B cell (primary cell): ENCODE measurements at regions not wholly inside any gene's neighbourhood (a gene's known extent, or its start where the extent isn't known, plus 50 kb on each side); places are given as distances from the start of the nearest gene placed in this dataset.

Experiments used
- ATAC-seq: fragments of 200-7000 bp; cut with Tn5 transposase; one replicate; pipeline ENCODE4 v1.10.0; 2021; ENCODE audit warnings: low read depth, mild to moderate bottlenecking, moderate number of reproducible peaks, moderate library complexity
- CTCF ChIA-PET: fragments of 350-600 bp; sonication (Branson Sonifier 250); formaldehyde crosslinking; loops from one replicate; lab custom pipeline; 2021; ENCODE audit warnings: antibody characterized with exemption, inconsistent platforms; lab: Charles Lee
- POLR2A ChIA-PET: fragments of 350-600 bp; sonication (Branson Sonifier 250); formaldehyde crosslinking; loops from one replicate; lab custom pipeline; 2021; ENCODE audit warnings: antibody characterized with exemption; lab: Charles Lee
- DNase-seq: peaks from one replicate; pipeline ENCODE4 v3.0.0; 2013
- H2AFZ ChIP-seq: 2 replicates; pipeline ENCODE4 v1.6.1; 2012; ENCODE audit warnings: mild to moderate bottlenecking, low read depth, low read length; ENCODE audit not compliant: insufficient read depth, poor library complexity, severe bottlenecking
- H3K27ac ChIP-seq, 2 donors: 1 replicate in 1 of 2; 2 replicates in 1 of 2; pipeline ENCODE4 v1.5.1; 2012 to 2013; ENCODE audit warnings: low read length in 2 of 2, mild to moderate bottlenecking in 2 of 2, moderate library complexity in 1 of 2
- H3K27me3 ChIP-seq, 4 experiments: fragments of 200-600 bp in 1 of 4; sonication (generic) in 1 of 4; replicated peaks in 1 of 4; 1 replicate in 2 of 4; 2 replicates in 2 of 4; pipeline versions ENCODE4 v1.6.1 to v1.7.0; 2013 to 2016; ENCODE audit warnings: low read length in 3 of 4, mild to moderate bottlenecking in 2 of 4, mixed read lengths in 1 of 4, moderate library complexity in 1 of 4; ENCODE audit not compliant: insufficient read depth in 4 of 4, control insufficient read depth in 3 of 4; ENCODE audit errors: control extremely low read depth in 1 of 4
- H3K36me3 ChIP-seq, 2 experiments: replicated peaks in 1 of 2; 1 replicate in 1 of 2; 2 replicates in 1 of 2; pipeline versions ENCODE4 v1.6.1 to v1.7.1; 2013; ENCODE audit warnings: low read length in 1 of 2; ENCODE audit not compliant: insufficient read depth in 2 of 2, control insufficient read depth in 1 of 2; ENCODE audit errors: control extremely low read depth in 1 of 2, extremely low read depth in 1 of 2
- H3K4me1 ChIP-seq, 2 donors: fragments of 200-600 bp in 1 of 2; sonication (generic) in 1 of 2; 1 replicate in 1 of 2; 2 replicates in 1 of 2; pipeline versions ENCODE4 v1.5.1 to v1.6.1; 2013 to 2017; ENCODE audit warnings: low read length in 2 of 2; ENCODE audit not compliant: control insufficient read depth in 2 of 2, insufficient read depth in 2 of 2
- H3K4me2 ChIP-seq: replicated peaks from 2 replicates; pipeline ENCODE3; 2012; ENCODE audit warnings: mild to moderate bottlenecking, low read depth, low read length; ENCODE audit not compliant: poor library complexity, severe bottlenecking
- H3K4me3 ChIP-seq, 5 experiments: fragments of 200-600 bp in 1 of 5; sonication (generic) in 1 of 5; 1 replicate in 3 of 5; 2 replicates in 2 of 5; pipeline versions ENCODE4 v1.5.1 to v1.7.0; 2011 to 2016; ENCODE audit warnings: low read length in 4 of 5, mild to moderate bottlenecking in 4 of 5, low read depth in 2 of 5, control low read depth in 1 of 5, moderate library complexity in 1 of 5; ENCODE audit not compliant: insufficient read depth in 1 of 5; ENCODE audit errors: control extremely low read depth in 1 of 5, extremely low read depth in 1 of 5
- H3K79me2 ChIP-seq: fragments of 200-600 bp; sonication (generic); one replicate; pipeline ENCODE4 v1.6.0; 2016; ENCODE audit warnings: low read length; ENCODE audit not compliant: control insufficient read depth, insufficient read depth
- H3K9ac ChIP-seq: fragments of 200-600 bp; sonication (generic); 2 replicates; pipeline ENCODE4 v1.6.1; 2017; ENCODE audit warnings: mild to moderate bottlenecking, low read length, moderate library complexity
- H3K9me3 ChIP-seq, 3 donors: one replicate each; pipeline versions ENCODE4 v1.6.1 to v1.7.1; 2013; ENCODE audit warnings: low read length in 2 of 3; ENCODE audit not compliant: control insufficient read depth in 2 of 3, insufficient read depth in 1 of 3; ENCODE audit errors: control extremely low read depth in 1 of 3
- H4K20me1 ChIP-seq: 2 replicates; pipeline ENCODE4 v1.6.0; 2012; ENCODE audit warnings: mild to moderate bottlenecking, low read length; ENCODE audit not compliant: insufficient read depth, control insufficient read depth, poor library complexity, severe bottlenecking
- H3K27ac Mint-ChIP-seq: one replicate; pipeline ENCODE4 v1.8.0; 2021; ENCODE audit warnings: mixed read lengths
- H3K27me3 Mint-ChIP-seq: one replicate; pipeline ENCODE4 v1.8.0; 2021; ENCODE audit warnings: mixed read lengths
- H3K4me1 Mint-ChIP-seq: one replicate; pipeline ENCODE4 v1.8.0; 2021; ENCODE audit warnings: mixed read lengths
- H3K4me3 Mint-ChIP-seq: one replicate; pipeline ENCODE4 v1.8.0; 2021; ENCODE audit warnings: mixed read lengths
- H3K9me3 Mint-ChIP-seq: one replicate; pipeline ENCODE4 v1.8.0; 2022; ENCODE audit warnings: mixed read lengths; ENCODE audit not compliant: insufficient read depth
- CTCF ChIP-seq: fragments of 200-600 bp; IDR thresholded peaks from one replicate; pipeline ENCODE4 v1.8.0; 2022; ENCODE audit warnings: antibody characterized with exemption, mild to moderate bottlenecking
- EZH2 ChIP-seq: IDR thresholded peaks from 2 replicates; pipeline ENCODE4 v1.6.1; 2012; ENCODE audit warnings: borderline replicate concordance, low read depth, mild to moderate bottlenecking, moderate library complexity, low read length; ENCODE audit not compliant: insufficient read depth, poor library complexity, severe bottlenecking
- WGBS: methylation state at CpG from one replicate; pipeline ENCODE4 v1.1.5; 2013; ENCODE audit warnings: missing lambda C conversion rate; ENCODE audit not compliant: insufficient coverage; 5-methylcytosine and 5-hydroxymethylcytosine counted together
- intact Hi-C: fragments of 100-400 bp; cut with micrococcal nuclease; formaldehyde crosslinking; loops from one replicate; pipeline ENCODE4 v1.10.0; 2022

- no peak for DNase-seq
- H3K27ac ChIP-seq, result no peak overlapping the region
- H3K4me2 ChIP-seq, result no peak overlapping the region
- WGBS, result 90% methylated on average over 2 of the region's 5 CpGs
- ChIA-PET CTCF (no interaction called here), POLR2A (no interaction called here)
- no peak for TF ChIP-seq CTCF
- TF ChIP-seq EZH2, result no peak
- H3K79me2 ChIP-seq, result no peaks in the 10 kb centered on the region
- H3K27me3 ChIP-seq, result no peaks in the 10 kb centered on the region
- Mint-ChIP-seq H3K9me3 (no peaks in the 10 kb centered on the region), H3K4me3 (no peak overlapping the region), H3K4me1 (no peaks in the 10 kb centered on the region), H3K27me3 (no peaks in the 10 kb centered on the region), H3K27ac (no peak overlapping the region)
- no peaks in the 10 kb centered on the region for H3K9me3 ChIP-seq
- H2AFZ ChIP-seq, result no peak overlapping the region
- H3K4me1 ChIP-seq, result no peaks in the 10 kb centered on the region
- H3K4me3 ChIP-seq, result no peak overlapping the region
- no peaks in the 10 kb centered on the region for H3K36me3 ChIP-seq
- H4K20me1 ChIP-seq, result no peaks in the 10 kb centered on the region
- no peak for ATAC-seq
- intact Hi-C loops, result no loop called here
- no peak overlapping the region for H3K9ac ChIP-seq
These were observed 68.3 kb upstream of the BTBD3 start for GRCh38 chr20:11849270-11849915.

- ChIA-PET POLR2A (no interaction called here), CTCF (no interaction called here)
- Histone ChIP-seq H2AFZ (no peak overlapping the region), H4K20me1 (no peaks in the 10 kb centered on the region), H3K4me1 (no peaks in the 10 kb centered on the region), H3K79me2 (no peaks in the 10 kb centered on the region), H3K9me3 (no peaks in the 10 kb centered on the region), H3K4me3 (no peak overlapping the region), H3K9ac (no peak overlapping the region), H3K36me3 (no peaks in the 10 kb centered on the region), H3K27ac (no peak overlapping the region), H3K27me3 (no peaks in the 10 kb centered on the region), H3K4me2 (no peak overlapping the region)
- no peak overlapping the region for H3K27ac Mint-ChIP-seq
- no peak for DNase-seq
- H3K27me3 Mint-ChIP-seq, result no peaks in the 10 kb centered on the region
- TF ChIP-seq EZH2, result no peak
- TF ChIP-seq CTCF, result no peak
- H3K9me3 Mint-ChIP-seq, result no peaks in the 10 kb centered on the region
- no peak overlapping the region for H3K4me3 Mint-ChIP-seq
- WGBS, result 100% methylated on average over 2 of the region's 5 CpGs
- no peak for ATAC-seq
- no peaks in the 10 kb centered on the region for H3K4me1 Mint-ChIP-seq
- intact Hi-C loops, result no loop called here
These were observed 67.6 kb upstream of the BTBD3 start for GRCh38 chr20:11849976-11850670.
